ENCODE measurements at regions not wholly inside any gene's neighbourhood (a gene's known extent, or its start where the extent isn't known, plus 50 kb on each side); places are given as distances from the start of the nearest gene placed in this dataset.

DNA sequence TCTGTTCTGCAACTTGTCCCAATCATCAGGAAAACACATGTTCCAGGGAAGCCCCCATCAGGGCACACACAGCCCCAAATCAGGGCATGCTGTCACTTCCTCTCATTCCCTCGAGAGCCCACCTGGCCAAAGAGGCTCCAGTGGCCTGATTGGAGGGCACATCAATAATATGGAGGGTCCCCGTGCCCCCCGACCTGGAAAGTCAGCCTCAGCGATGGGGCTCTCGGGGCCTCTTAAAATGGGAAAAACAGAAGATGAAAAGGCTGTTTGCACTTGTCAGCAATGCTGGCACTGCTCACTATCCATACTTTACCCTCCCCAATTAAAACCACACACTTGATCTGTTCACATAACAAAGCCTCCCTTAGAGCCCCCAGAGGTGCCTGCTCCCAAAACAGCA lies 172.9 kb upstream of the NSMCE3 start:
- TF ChIP-seq, protein P1, sequence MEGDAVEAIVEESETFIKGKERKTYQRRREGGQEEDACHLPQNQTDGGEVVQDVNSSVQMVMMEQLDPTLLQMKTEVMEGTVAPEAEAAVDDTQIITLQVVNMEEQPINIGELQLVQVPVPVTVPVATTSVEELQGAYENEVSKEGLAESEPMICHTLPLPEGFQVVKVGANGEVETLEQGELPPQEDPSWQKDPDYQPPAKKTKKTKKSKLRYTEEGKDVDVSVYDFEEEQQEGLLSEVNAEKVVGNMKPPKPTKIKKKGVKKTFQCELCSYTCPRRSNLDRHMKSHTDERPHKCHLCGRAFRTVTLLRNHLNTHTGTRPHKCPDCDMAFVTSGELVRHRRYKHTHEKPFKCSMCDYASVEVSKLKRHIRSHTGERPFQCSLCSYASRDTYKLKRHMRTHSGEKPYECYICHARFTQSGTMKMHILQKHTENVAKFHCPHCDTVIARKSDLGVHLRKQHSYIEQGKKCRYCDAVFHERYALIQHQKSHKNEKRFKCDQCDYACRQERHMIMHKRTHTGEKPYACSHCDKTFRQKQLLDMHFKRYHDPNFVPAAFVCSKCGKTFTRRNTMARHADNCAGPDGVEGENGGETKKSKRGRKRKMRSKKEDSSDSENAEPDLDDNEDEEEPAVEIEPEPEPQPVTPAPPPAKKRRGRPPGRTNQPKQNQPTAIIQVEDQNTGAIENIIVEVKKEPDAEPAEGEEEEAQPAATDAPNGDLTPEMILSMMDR (IDR thresholded peaks at IDR 0.05): no peak
- no peak overlapping the region for H3K27ac ChIP-seq
- no peaks in the 10 kb centered on the region for H3K27me3 ChIP-seq
- no peaks in the 10 kb centered on the region for H3K36me3 ChIP-seq
- no peak for DNase-seq
- no peak overlapping the region for H3K4me3 ChIP-seq
- H3K4me1 ChIP-seq: no peaks in the 10 kb centered on the region
- H3K9me3 ChIP-seq: no peaks in the 10 kb centered on the region
- intact Hi-C loops (cut with DNase I; ENCODE audit: low total_unique reads): no loop called here

DNA sequence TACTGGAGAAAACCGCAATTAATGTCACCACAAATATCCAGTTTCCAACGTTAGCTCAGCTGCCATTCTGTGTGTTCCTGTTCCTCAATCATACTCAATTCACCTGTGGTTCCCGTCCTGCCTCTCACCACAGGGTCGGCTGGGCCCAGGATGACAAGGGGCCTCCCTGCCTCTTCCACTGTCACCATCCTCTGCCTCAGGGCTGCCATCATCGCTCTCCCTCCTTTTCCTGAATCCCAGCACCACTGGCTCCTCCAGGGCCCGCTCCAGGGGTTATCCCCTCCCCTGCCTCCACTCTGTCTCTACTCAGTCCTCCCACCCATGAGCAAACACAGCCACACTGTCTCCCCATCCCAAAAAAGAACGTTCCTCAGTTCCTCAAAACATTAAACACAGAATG lies 170.9 kb upstream of the NSMCE3 start:
- no peak for DNase-seq
- Histone ChIP-seq H3K4me1 (no peaks in the 10 kb centered on the region), H3K27me3 (no peaks in the 10 kb centered on the region), H3K27ac (no peak overlapping the region), H3K36me3 (no peaks in the 10 kb centered on the region), H3K4me3 (no peak overlapping the region), H3K9me3 (no peaks in the 10 kb centered on the region)
- intact Hi-C loops (cut with DNase I; ENCODE audit: low total_unique reads): no loop called here
- TF ChIP-seq, protein P1 (IDR thresholded peaks at IDR 0.05): no peak

DNA sequence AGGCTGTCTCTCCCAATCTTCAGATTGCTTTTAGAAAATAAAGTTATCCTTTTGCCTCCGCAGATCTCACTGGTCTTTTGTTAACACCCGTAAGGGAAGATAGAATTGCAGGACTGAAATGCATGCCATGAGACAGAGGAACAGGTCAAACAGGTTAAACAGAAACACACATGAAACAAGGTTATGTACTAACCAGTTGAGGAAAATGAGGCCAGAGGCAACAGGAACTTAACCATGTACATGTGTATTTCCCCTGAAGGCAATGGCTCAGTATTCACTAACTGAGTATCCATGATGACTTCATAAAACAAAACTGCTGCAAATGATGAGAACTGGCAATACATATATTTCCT lies 169.1 kb upstream of the NSMCE3 start:
- no peaks in the 10 kb centered on the region for H3K9me3 ChIP-seq
- no peak overlapping the region for H3K4me3 ChIP-seq
- no peaks in the 10 kb centered on the region for H3K27me3 ChIP-seq
- TF ChIP-seq, protein P1 (IDR thresholded peaks at IDR 0.05): no peak
- H3K27ac ChIP-seq: no peak overlapping the region
- no peak for DNase-seq
- no peaks in the 10 kb centered on the region for H3K4me1 ChIP-seq
- intact Hi-C loops (cut with DNase I; ENCODE audit: low total_unique reads): no loop called here
- H3K36me3 ChIP-seq: no peaks in the 10 kb centered on the region

DNA sequence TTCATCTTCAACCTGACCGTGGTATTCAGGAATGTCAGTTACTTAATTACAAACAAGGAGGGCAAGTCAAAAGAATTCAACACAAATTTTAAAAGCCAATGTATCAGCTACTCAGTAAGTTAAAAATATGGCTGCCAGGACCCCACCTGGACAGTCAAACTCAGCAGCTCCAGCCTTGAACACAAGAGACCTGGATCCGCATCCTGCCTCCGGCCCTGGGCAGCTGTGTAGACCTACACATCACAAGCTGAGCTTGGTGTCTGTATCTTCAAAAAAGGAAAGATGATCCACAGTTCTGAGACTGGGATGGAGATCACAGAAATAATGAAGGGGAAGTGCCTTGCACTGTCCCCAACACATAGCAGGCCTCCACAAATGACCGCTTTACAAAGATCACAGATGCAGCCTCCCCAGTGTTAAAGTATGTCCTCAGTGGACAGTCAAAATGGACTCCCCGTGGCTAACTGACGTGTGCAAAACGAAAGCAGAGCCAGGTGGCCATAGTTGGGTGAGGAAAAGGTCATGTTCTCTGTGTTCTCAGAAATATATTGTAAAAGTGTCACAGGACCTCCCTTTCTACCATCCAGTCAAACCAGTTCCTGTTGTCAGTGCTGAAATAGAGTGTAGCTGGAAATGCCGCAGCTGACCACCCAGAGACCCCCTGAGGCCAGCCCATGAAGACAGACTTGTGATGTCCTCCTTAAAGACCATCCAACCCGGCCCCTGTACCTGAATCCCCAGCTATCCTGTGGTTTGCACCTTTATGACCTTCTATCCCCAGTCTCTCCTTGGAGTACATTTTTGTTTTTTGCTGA lies 168.5 kb upstream of the NSMCE3 start:
- Histone ChIP-seq H3K27me3 (no peaks in the 10 kb centered on the region), H3K4me1 (no peaks in the 10 kb centered on the region), H3K9me3 (no peaks in the 10 kb centered on the region), H3K36me3 (no peaks in the 10 kb centered on the region), H3K27ac (no peak overlapping the region), H3K4me3 (no peak overlapping the region)
- DNase-seq: no peak
- TF ChIP-seq, protein P1 (IDR thresholded peaks at IDR 0.05): no peak
- intact Hi-C loops (cut with DNase I; ENCODE audit: low total_unique reads): no loop called here

DNA sequence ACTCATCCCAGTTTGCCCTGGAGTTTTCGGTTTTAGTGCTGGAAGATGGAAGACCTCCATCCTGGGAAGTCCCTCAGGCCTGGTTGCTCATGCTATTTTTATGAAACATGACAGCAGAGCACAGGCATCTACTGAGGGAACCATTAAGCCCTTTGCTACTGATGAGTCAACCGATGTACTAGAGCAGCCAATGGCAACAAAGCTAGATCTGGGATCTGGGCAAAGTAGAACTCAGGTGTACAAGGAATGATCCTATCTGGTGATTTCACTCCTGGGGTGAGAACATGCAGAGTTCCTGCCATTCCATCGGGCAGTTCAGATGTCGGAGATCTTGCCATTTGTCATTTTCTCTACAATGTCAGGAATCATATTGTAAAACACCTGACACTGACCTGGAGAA lies 166.2 kb upstream of the NSMCE3 start:
- Histone ChIP-seq H3K4me3 (no peak overlapping the region), H3K36me3 (no peaks in the 10 kb centered on the region), H3K27me3 (no peaks in the 10 kb centered on the region), H3K9me3 (no peaks in the 10 kb centered on the region), H3K27ac (no peak overlapping the region), H3K4me1 (no peaks in the 10 kb centered on the region)
- intact Hi-C loops (cut with DNase I; ENCODE audit: low total_unique reads): no loop called here
- DNase-seq: no peak
- TF ChIP-seq, protein P1 (IDR thresholded peaks at IDR 0.05): no peak

DNA sequence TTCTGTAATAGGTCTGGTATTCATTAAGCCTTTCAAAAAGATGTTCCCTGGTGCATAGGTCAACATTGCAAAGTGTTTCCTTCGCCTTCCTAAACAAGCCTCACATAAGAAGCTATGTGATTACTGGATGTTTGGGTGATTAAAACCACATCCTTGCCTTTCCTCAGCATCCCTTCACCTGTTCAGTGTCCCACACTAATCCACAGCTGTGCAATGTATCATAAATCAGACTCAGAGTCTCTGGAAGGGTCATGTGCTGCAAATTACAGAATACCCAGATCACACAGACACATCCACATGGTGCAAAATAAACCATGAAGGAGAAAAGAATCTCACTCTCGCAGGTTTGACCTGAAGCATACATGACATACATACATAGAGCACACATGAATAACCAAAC lies 164.7 kb upstream of the NSMCE3 start:
- TF ChIP-seq, protein P1 (IDR thresholded peaks at IDR 0.05): no peak
- H3K27ac ChIP-seq: no peak overlapping the region
- H3K9me3 ChIP-seq: no peaks in the 10 kb centered on the region
- no peaks in the 10 kb centered on the region for H3K27me3 ChIP-seq
- no peak overlapping the region for H3K4me3 ChIP-seq
- no peak for DNase-seq
- intact Hi-C loops (cut with DNase I; ENCODE audit: low total_unique reads): no loop called here
- no peaks in the 10 kb centered on the region for H3K36me3 ChIP-seq
- no peaks in the 10 kb centered on the region for H3K4me1 ChIP-seq
